ENCODE measurements at regions not wholly inside any gene's neighbourhood (a gene's known extent, or its start where the extent isn't known, plus 50 kb on each side); places are given as distances from the start of the nearest gene placed in this dataset.
"Not testable (repeated sequence)": the region's sequence is repeated elsewhere in the genome, so short reads cannot be mapped to it uniquely, and the experiment has no call there.

DNA sequence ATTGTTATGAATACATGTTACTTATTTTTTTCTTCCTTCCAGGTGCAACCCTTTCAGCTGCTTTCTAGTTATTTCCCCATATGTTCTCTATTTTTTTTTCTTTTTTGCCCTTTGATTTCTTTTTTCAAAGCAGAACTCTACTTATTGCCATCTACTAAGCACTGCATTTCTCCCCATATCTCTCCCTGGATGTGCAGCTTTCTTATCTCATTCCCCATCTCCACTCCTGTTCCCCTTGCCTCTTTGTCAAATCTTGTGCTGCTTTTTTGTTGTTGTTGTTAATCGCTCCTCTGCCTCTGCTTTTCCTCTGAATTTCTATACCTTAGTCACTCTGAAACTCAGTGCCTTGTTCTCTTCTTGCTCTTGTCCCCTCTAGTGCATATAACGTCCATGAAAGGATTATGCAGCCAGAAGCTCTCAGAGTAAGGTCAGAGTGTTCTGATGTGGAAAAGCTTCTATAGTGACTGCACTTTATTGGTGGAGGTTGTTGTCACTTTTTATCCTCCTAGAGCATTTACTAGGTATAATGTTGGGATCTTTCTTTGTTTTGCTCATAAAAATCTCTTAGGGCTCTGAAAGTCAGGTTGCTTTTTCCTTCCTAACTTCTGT lies 51.1 kb upstream of the JADE1 start:
- H3K27me3 ChIP-seq (ENCODE audit: insufficient read depth, poor library complexity, severe bottlenecking), result no peaks in the 10 kb centered on the region
- H3K4me1 ChIP-seq (ENCODE audit: insufficient read depth, poor library complexity, severe bottlenecking), result no peaks in the 10 kb centered on the region
- ATAC-seq (ENCODE audit: low read depth) (no peak), DNase-seq (ENCODE audit: low spot score) (no peak)
- no peaks in the 10 kb centered on the region for H3K9me3 ChIP-seq (ENCODE audit: severe bottlenecking)
- no peaks in the 10 kb centered on the region for H3K36me3 ChIP-seq (ENCODE audit: low read depth)
- no peak overlapping the region for H3K4me3 ChIP-seq (ENCODE audit: severe bottlenecking)
- no peak overlapping the region for H3K27ac ChIP-seq (ENCODE audit: poor library complexity, severe bottlenecking)
- TF ChIP-seq CTCF (IDR thresholded peaks at IDR 0.05; ENCODE audit: poor library complexity, severe bottlenecking), result no peak

DNA sequence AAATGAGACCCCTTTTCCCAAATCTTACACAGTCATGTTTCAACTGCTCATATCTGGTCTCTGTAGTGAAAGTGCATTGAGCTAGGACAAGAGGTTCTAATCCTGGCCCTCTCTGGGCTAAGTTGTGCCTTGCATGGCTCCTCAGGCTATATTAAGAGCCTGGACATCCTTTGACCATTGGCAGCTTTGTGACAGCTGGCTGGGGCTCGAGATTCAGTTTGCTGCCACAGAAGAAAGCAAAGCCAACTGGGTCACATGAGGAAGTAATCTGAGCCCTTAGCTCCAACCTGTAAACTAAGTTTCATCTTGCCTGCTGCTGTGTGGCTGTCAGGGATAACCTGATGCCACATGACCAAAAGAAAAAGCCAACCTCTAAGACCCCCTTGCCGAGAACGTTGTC lies 51.8 kb upstream of the JADE1 start:
- Histone ChIP-seq H3K9me3 (ENCODE audit: severe bottlenecking) (no peaks in the 10 kb centered on the region), H3K36me3 (ENCODE audit: low read depth) (no peaks in the 10 kb centered on the region), H3K4me1 (ENCODE audit: insufficient read depth, poor library complexity, severe bottlenecking) (no peaks in the 10 kb centered on the region), H3K27me3 (ENCODE audit: insufficient read depth, poor library complexity, severe bottlenecking) (no peaks in the 10 kb centered on the region), H3K27ac (ENCODE audit: poor library complexity, severe bottlenecking) (no peak overlapping the region), H3K4me3 (ENCODE audit: severe bottlenecking) (no peak overlapping the region)
- TF ChIP-seq CTCF (IDR thresholded peaks at IDR 0.05; ENCODE audit: poor library complexity, severe bottlenecking), result no peak
- DNase-seq (ENCODE audit: low spot score) (no peak), ATAC-seq (ENCODE audit: low read depth) (no peak)

- Histone ChIP-seq H3K4me1 (ENCODE audit: insufficient read depth, poor library complexity, severe bottlenecking) (no peaks in the 10 kb centered on the region), H3K27ac (ENCODE audit: poor library complexity, severe bottlenecking) (no peak overlapping the region), H3K4me3 (ENCODE audit: severe bottlenecking) (no peak overlapping the region), H3K9me3 (ENCODE audit: severe bottlenecking) (no peaks in the 10 kb centered on the region), H3K27me3 (ENCODE audit: insufficient read depth, poor library complexity, severe bottlenecking) (no peaks in the 10 kb centered on the region), H3K36me3 (ENCODE audit: low read depth) (no peaks in the 10 kb centered on the region)
- no peak for TF ChIP-seq CTCF (IDR thresholded peaks at IDR 0.05; ENCODE audit: poor library complexity, severe bottlenecking)
- ATAC-seq (ENCODE audit: low read depth) (no peak), DNase-seq (ENCODE audit: low spot score) (no peak)
Measured at GRCh38 chr4:128751354-128751753, 58.1 kb upstream of the JADE1 start.

DNA sequence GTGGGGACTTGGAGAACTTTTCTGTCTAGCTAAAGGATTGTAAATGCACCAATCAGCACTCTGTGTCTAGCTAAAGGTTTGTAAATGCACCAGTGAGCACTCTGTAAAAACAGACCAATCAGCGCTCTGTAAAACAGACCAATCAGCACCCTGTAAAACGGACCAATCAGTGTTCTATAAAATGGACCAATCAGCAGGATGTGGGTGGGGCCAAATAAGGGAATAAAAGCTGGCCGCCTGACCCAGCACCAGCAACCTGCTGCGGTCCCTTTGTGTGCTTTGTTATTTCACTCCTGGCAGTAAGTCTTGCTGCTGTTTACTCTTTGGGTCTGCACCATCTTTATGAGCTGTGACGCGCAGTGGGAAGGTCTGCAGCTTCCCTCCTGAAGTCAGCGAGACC lies 67.8 kb upstream of the JADE1 start:
- not testable (repeated sequence) for H3K27me3 ChIP-seq (ENCODE audit: insufficient read depth, poor library complexity, severe bottlenecking); ATAC-seq (ENCODE audit: low read depth); H3K4me3 ChIP-seq (ENCODE audit: severe bottlenecking); H3K9me3 ChIP-seq (ENCODE audit: severe bottlenecking); H3K36me3 ChIP-seq (ENCODE audit: low read depth); H3K4me1 ChIP-seq (ENCODE audit: insufficient read depth, poor library complexity, severe bottlenecking); DNase-seq (ENCODE audit: low spot score); H3K27ac ChIP-seq (ENCODE audit: poor library complexity, severe bottlenecking)

- Histone ChIP-seq H3K27me3 (ENCODE audit: insufficient read depth, poor library complexity, severe bottlenecking) (no peaks in the 10 kb centered on the region), H3K9me3 (ENCODE audit: severe bottlenecking) (peaks cover 2% of the 10 kb centered on the region), H3K36me3 (ENCODE audit: low read depth) (no peaks in the 10 kb centered on the region), H3K4me1 (ENCODE audit: insufficient read depth, poor library complexity, severe bottlenecking) (no peaks in the 10 kb centered on the region), H3K27ac (ENCODE audit: poor library complexity, severe bottlenecking) (no peak overlapping the region), H3K4me3 (ENCODE audit: severe bottlenecking) (no peak overlapping the region)
- DNase-seq (ENCODE audit: low spot score) (no peak), ATAC-seq (ENCODE audit: low read depth) (no peak)
- TF ChIP-seq CTCF (IDR thresholded peaks at IDR 0.05; ENCODE audit: poor library complexity, severe bottlenecking), result no peak
Measured at GRCh38 chr4:128737098-128737513, 72.4 kb upstream of the JADE1 start.
